H9 (cell line): ENCODE measurements at regions not wholly inside any gene's neighbourhood (a gene's known extent, or its start where the extent isn't known, plus 50 kb on each side); places are given as distances from the start of the nearest gene placed in this dataset.

Experiments
- DNase-seq: peaks from one replicate; pipeline ENCODE4 v3.0.0-alpha.2; 2017
- H2AFZ ChIP-seq: one replicate; pipeline ENCODE4 v1.6.1; 2013; ENCODE audit warnings: mild to moderate bottlenecking, low read length, control low read depth, moderate library complexity
- H2AK5ac ChIP-seq: 2 replicates; pipeline ENCODE4 v1.6.1; 2013; ENCODE audit warnings: low read length, control low read depth, mixed read lengths; ENCODE audit not compliant: insufficient read length
- H2BK120ac ChIP-seq: one replicate; pipeline ENCODE4 v1.6.1; 2013; ENCODE audit warnings: low read depth, mild to moderate bottlenecking, low read length, control low read depth, inconsistent platforms; ENCODE audit not compliant: poor library complexity, severe bottlenecking
- H2BK12ac ChIP-seq: 2 replicates; pipeline ENCODE4 v1.6.1; 2013; ENCODE audit warnings: low read length, control low read depth, mixed read lengths, low read depth; ENCODE audit not compliant: insufficient read length
- H2BK15ac ChIP-seq: 2 replicates; pipeline ENCODE4 v1.6.1; 2013; ENCODE audit warnings: low read depth, low read length, control low read depth
- H2BK20ac ChIP-seq: one replicate; pipeline ENCODE4 v1.6.1; 2013; ENCODE audit warnings: low read depth, mild to moderate bottlenecking, low read length, control low read depth, inconsistent platforms; ENCODE audit not compliant: poor library complexity, severe bottlenecking
- H2BK5ac ChIP-seq: 2 replicates; pipeline ENCODE4 v1.6.1; 2013; ENCODE audit warnings: low read length, control low read depth, mixed read lengths; ENCODE audit not compliant: insufficient read length
- H3K14ac ChIP-seq: 2 replicates; pipeline ENCODE4 v1.6.1; 2013; ENCODE audit warnings: low read length, control low read depth; ENCODE audit not compliant: insufficient read depth
- H3K18ac ChIP-seq: 2 replicates; pipeline ENCODE4 v1.6.1; 2013; ENCODE audit warnings: low read depth, mild to moderate bottlenecking, mixed read lengths, low read length, control low read depth; ENCODE audit not compliant: insufficient read length
- H3K23ac ChIP-seq: 2 replicates; pipeline ENCODE4 v1.6.1; 2013; ENCODE audit warnings: low read length, control low read depth, mixed read lengths, low read depth; ENCODE audit not compliant: insufficient read length
- H3K23me2 ChIP-seq: 2 replicates; pipeline ENCODE4 v1.6.1; 2013; ENCODE audit warnings: low read depth, mild to moderate bottlenecking, mixed read lengths, low read length, control low read depth; ENCODE audit not compliant: insufficient read length, poor library complexity, severe bottlenecking
- H3K27ac ChIP-seq: 2 replicates; pipeline ENCODE4 v1.5.1; 2013; ENCODE audit warnings: low read length, control low read depth, mixed read lengths, low read depth; ENCODE audit not compliant: insufficient read length
- H3K27me3 ChIP-seq: 2 replicates; pipeline ENCODE4 v1.6.1; 2013; ENCODE audit warnings: low read length, control low read depth, inconsistent platforms; ENCODE audit not compliant: insufficient read depth
- H3K4ac ChIP-seq: 2 replicates; pipeline ENCODE4 v1.6.1; 2013; ENCODE audit warnings: low read depth, mild to moderate bottlenecking, control low read depth, inconsistent platforms, low read length, moderate library complexity
- H3K4me1 ChIP-seq: 2 replicates; pipeline ENCODE4 v1.6.1; 2013; ENCODE audit warnings: low read length, control low read depth, inconsistent platforms; ENCODE audit not compliant: insufficient read depth
- H3K4me2 ChIP-seq: 2 replicates; pipeline ENCODE4 v1.6.1; 2013; ENCODE audit warnings: low read length, control low read depth, mixed read lengths; ENCODE audit not compliant: insufficient read length, insufficient read depth
- H3K56ac ChIP-seq: 2 replicates; pipeline ENCODE4 v1.6.1; 2013; ENCODE audit warnings: low read depth, mild to moderate bottlenecking, mixed read lengths, low read length, control low read depth; ENCODE audit not compliant: insufficient read length
- H3K79me1 ChIP-seq: 2 replicates; pipeline ENCODE4 v1.6.1; 2013; ENCODE audit warnings: low read depth, mild to moderate bottlenecking, moderate library complexity, low read length, control low read depth, inconsistent platforms; ENCODE audit not compliant: insufficient read depth, poor library complexity, severe bottlenecking
- H3K79me2 ChIP-seq: 2 replicates; pipeline ENCODE4 v1.6.1; 2013; ENCODE audit warnings: low read length, control low read depth, inconsistent platforms; ENCODE audit not compliant: insufficient read depth
- H3K9ac ChIP-seq: 2 replicates; pipeline ENCODE4 v1.6.1; 2013; ENCODE audit warnings: low read length, control low read depth, mixed read lengths; ENCODE audit not compliant: insufficient read length; ENCODE audit errors: extremely low read depth
- H3K9me3 ChIP-seq: one replicate; pipeline ENCODE4 v1.6.1; 2013; ENCODE audit warnings: low read depth, low read length, inconsistent platforms; ENCODE audit not compliant: control insufficient read depth
- H3T11ph ChIP-seq: one replicate; pipeline ENCODE4 v1.6.1; 2013; ENCODE audit warnings: mild to moderate bottlenecking, low read length, control low read depth, inconsistent platforms
- H4K20me1 ChIP-seq: one replicate; pipeline ENCODE4 v1.6.1; 2013; ENCODE audit not compliant: control insufficient read depth, insufficient read length, insufficient read depth
- H4K5ac ChIP-seq: 2 replicates; pipeline ENCODE4 v1.6.1; 2013; ENCODE audit warnings: low read depth, mild to moderate bottlenecking, mixed read lengths, low read length, control low read depth; ENCODE audit not compliant: insufficient read length
- H4K8ac ChIP-seq: replicated peaks from 2 replicates; pipeline ENCODE4 v1.6.1; 2013; ENCODE audit warnings: low read length, control low read depth, mixed read lengths, low read depth; ENCODE audit not compliant: insufficient read length
- H4K91ac ChIP-seq: 2 replicates; pipeline ENCODE4 v1.6.1; 2013; ENCODE audit warnings: low read depth, mild to moderate bottlenecking, moderate library complexity, mixed read lengths, low read length, control low read depth; ENCODE audit not compliant: insufficient read length
- H3K27ac Mint-ChIP-seq, 3 experiments: 2 replicates in 2 of 3; 3 replicates in 1 of 3; pipeline ENCODE4 v1.8.0; 2020 to 2021; ENCODE audit warnings: mixed read lengths in 3 of 3, mild to moderate bottlenecking in 1 of 3, moderate library complexity in 1 of 3
- H3K27me3 Mint-ChIP-seq: 2 replicates; pipeline ENCODE4 v1.8.0; 2021; ENCODE audit warnings: low read depth, mild to moderate bottlenecking, moderate library complexity, mixed read lengths
- H3K36me3 Mint-ChIP-seq, 3 experiments: 2 replicates in 2 of 3; 3 replicates in 1 of 3; pipeline ENCODE4 v1.8.0; 2020 to 2021; ENCODE audit warnings: low read depth in 3 of 3, mixed read lengths in 3 of 3; ENCODE audit not compliant: insufficient read depth in 1 of 3
- H3K4me1 Mint-ChIP-seq, 2 experiments: 2 replicates each; pipeline ENCODE4 v1.8.0; 2020; ENCODE audit warnings: mixed read lengths in 2 of 2
- H3K4me3 Mint-ChIP-seq, 2 experiments: 2 replicates in 1 of 2; 3 replicates in 1 of 2; pipeline ENCODE4 v1.8.0; 2020 to 2021; ENCODE audit warnings: mild to moderate bottlenecking in 2 of 2, mixed read lengths in 2 of 2, moderate library complexity in 1 of 2
- H3K9me3 Mint-ChIP-seq, 2 experiments: 2 replicates in 1 of 2; 3 replicates in 1 of 2; pipeline ENCODE4 v1.8.0; 2020; ENCODE audit warnings: mild to moderate bottlenecking in 2 of 2, mixed read lengths in 2 of 2, moderate library complexity in 1 of 2
- CTCF ChIP-seq: fragments of 200-600 bp; sonication (generic); conservative IDR thresholded peaks from 3 replicates; pipeline ENCODE4 v1.8.0; 2021; ENCODE audit warnings: antibody characterized with exemption, mild to moderate bottlenecking
- WGBS: extraction: QIAGEN DNeasy Blood & Tissue Kit; methylation state at CpG from one replicate; pipeline ENCODE4 v1.1.7; 2013; ENCODE audit warnings: missing lambda C conversion rate, low lambda C conversion rate, mixed read lengths; ENCODE audit not compliant: insufficient read length; ENCODE audit errors: extremely low coverage; 5-methylcytosine and 5-hydroxymethylcytosine counted together

GRCh38 chr12:33314223-33314622, 125.4 kb downstream of the SYT10 start:
- Histone ChIP-seq H2BK20ac (no peak overlapping the region), H2BK5ac (no peak overlapping the region), H3K4me1 (no peaks in the 10 kb centered on the region), H3K23me2 (no peaks in the 10 kb centered on the region), H3K4me2 (no peak overlapping the region), H2AK5ac (no peak overlapping the region), H3K56ac (no peak overlapping the region), H3K79me1 (no peaks in the 10 kb centered on the region), H3K79me2 (no peaks in the 10 kb centered on the region), H2BK15ac (no peak overlapping the region), H3T11ph (no peak overlapping the region), H3K4ac (no peak overlapping the region), H4K8ac (no peak overlapping the region), H3K18ac (no peak overlapping the region), H3K9ac (no peak overlapping the region), H4K5ac (no peak overlapping the region), H4K20me1 (no peaks in the 10 kb centered on the region), H3K23ac (no peak overlapping the region), H3K27me3 (no peaks in the 10 kb centered on the region), H2BK120ac (no peak overlapping the region), H3K9me3 (no peaks in the 10 kb centered on the region), H2AFZ (no peak overlapping the region), H4K91ac (no peak overlapping the region), H3K14ac (no peak overlapping the region), H3K27ac (no peak overlapping the region), H2BK12ac (no peak overlapping the region)
- Mint-ChIP-seq H3K27ac (no peak overlapping the region; a peak in 1 of 7 replicates), H3K27me3 (no peaks in the 10 kb centered on the region), H3K4me1 (peaks cover 9 to 10% of the 10 kb centered on the region in 2 experiments), H3K9me3 (peaks cover 0 to 5% of the 10 kb centered on the region in 2 experiments; a peak in 3 of 5 replicates), H3K4me3 (no peak overlapping the region), H3K36me3 (no peaks in the 10 kb centered on the region)
- no peak for TF ChIP-seq CTCF
- no peak for DNase-seq
- no CpG with 5 or more reads among the region's 1 CpG for WGBS
